B cell (primary cell): ENCODE measurements at regions not wholly inside any gene's neighbourhood (a gene's known extent, or its start where the extent isn't known, plus 50 kb on each side); places are given as distances from the start of the nearest gene placed in this dataset.
"Not testable (repeated sequence)": the region's sequence is repeated elsewhere in the genome, so short reads cannot be mapped to it uniquely, and the experiment has no call there.

Source experiments
- EZH2 ChIP-seq: IDR thresholded peaks from 2 replicates; pipeline ENCODE4 v1.6.1; 2012; ENCODE audit warnings: borderline replicate concordance, low read depth, mild to moderate bottlenecking, moderate library complexity, low read length; ENCODE audit not compliant: insufficient read depth, poor library complexity, severe bottlenecking
- TF ChIP-seq, protein P1 (sequence below): fragments of 200-600 bp; IDR thresholded peaks from one replicate; pipeline ENCODE4 v1.8.0; 2022; ENCODE audit warnings: antibody characterized with exemption, mild to moderate bottlenecking

DNA sequence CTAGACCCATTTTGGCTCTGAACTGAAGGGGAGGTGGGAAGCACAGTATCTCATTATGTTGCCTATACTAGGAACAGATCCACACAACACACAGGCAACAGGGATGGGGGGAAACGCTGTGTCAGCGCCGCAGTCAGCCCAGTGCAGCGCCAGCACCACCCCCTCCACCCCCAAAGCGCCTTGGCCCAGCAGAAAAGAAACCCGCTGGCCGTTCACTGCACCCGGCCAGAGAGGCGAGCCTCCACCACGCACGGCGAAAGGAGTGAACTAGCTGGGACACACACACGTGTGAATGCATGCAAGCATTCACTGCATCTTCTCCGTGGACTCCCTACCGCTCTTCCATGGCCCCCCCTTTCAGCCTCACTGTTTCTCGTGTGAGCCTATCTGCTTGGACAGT lies 205.6 kb downstream of the HIBADH start:
- TF ChIP-seq, protein P1, sequence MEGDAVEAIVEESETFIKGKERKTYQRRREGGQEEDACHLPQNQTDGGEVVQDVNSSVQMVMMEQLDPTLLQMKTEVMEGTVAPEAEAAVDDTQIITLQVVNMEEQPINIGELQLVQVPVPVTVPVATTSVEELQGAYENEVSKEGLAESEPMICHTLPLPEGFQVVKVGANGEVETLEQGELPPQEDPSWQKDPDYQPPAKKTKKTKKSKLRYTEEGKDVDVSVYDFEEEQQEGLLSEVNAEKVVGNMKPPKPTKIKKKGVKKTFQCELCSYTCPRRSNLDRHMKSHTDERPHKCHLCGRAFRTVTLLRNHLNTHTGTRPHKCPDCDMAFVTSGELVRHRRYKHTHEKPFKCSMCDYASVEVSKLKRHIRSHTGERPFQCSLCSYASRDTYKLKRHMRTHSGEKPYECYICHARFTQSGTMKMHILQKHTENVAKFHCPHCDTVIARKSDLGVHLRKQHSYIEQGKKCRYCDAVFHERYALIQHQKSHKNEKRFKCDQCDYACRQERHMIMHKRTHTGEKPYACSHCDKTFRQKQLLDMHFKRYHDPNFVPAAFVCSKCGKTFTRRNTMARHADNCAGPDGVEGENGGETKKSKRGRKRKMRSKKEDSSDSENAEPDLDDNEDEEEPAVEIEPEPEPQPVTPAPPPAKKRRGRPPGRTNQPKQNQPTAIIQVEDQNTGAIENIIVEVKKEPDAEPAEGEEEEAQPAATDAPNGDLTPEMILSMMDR: not testable (repeated sequence)
- TF ChIP-seq EZH2: not testable (repeated sequence)
